NCI-H2196 treated with DMSO at 0.1 percent for 48 hours (cell line): ENCODE measurements at regions not wholly inside any gene's neighbourhood (a gene's known extent, or its start where the extent isn't known, plus 50 kb on each side); places are given as distances from the start of the nearest gene placed in this dataset.
"Not testable (repeated sequence)": the region's sequence is repeated elsewhere in the genome, so short reads cannot be mapped to it uniquely, and the experiment has no call there.

Experiments used
- DNase-seq: peaks from one replicate; lab custom pipeline; 2025; ENCODE audit not compliant: unreplicated experiment; lab: John Stamatoyannopoulos, UW

- DNase-seq = no peak
Measured at GRCh38 chr3:67145738-67146137, 147.6 kb downstream of the KBTBD8 start.

- DNase-seq = no peak
Measured at GRCh38 chr3:67154429-67154828, 156.3 kb downstream of the KBTBD8 start.

- no peak for DNase-seq
Measured at GRCh38 chr3:67167481-67167880, 169.4 kb downstream of the KBTBD8 start.

- no peak for DNase-seq
Measured at GRCh38 chr3:67171841-67172240, 173.7 kb downstream of the KBTBD8 start.

- not testable (repeated sequence) for DNase-seq
Measured at GRCh38 chr3:67173130-67173529, 175.0 kb downstream of the KBTBD8 start.

- DNase-seq = no peak
Measured at GRCh38 chr3:67176396-67176795, 178.3 kb downstream of the KBTBD8 start.

- no peak for DNase-seq
Measured at GRCh38 chr3:67192466-67192865, 194.4 kb downstream of the KBTBD8 start.

GRCh38 chr3:67196677-67197076, 198.6 kb downstream of the KBTBD8 start:
- DNase-seq = no peak

- DNase-seq = no peak
Measured at GRCh38 chr3:67198374-67198773, 200.3 kb downstream of the KBTBD8 start.

- no peak for DNase-seq
Measured at GRCh38 chr3:67200618-67201017, 202.5 kb downstream of the KBTBD8 start.

- no peak for DNase-seq
Measured at GRCh38 chr3:67201026-67201425, 202.9 kb downstream of the KBTBD8 start.

GRCh38 chr3:67202053-67202452, 203.9 kb downstream of the KBTBD8 start:
- DNase-seq = no peak

GRCh38 chr3:67204951-67205350, 206.8 kb downstream of the KBTBD8 start:
- DNase-seq = no peak

GRCh38 chr3:67215690-67216089, 217.6 kb downstream of the KBTBD8 start:
- DNase-seq = no peak

- DNase-seq = no peak
Measured at GRCh38 chr3:67227030-67227429, 228.9 kb downstream of the KBTBD8 start.

GRCh38 chr3:67228136-67228535, 230.0 kb downstream of the KBTBD8 start:
- no peak for DNase-seq

- DNase-seq = no peak
Measured at GRCh38 chr3:67232642-67233041, 234.5 kb downstream of the KBTBD8 start.

GRCh38 chr3:67239353-67239752, 241.2 kb downstream of the KBTBD8 start:
- no peak for DNase-seq

GRCh38 chr3:67241084-67241483, 243.0 kb downstream of the KBTBD8 start:
- DNase-seq = no peak

- no peak for DNase-seq
Measured at GRCh38 chr3:67244130-67244529, 246.0 kb downstream of the KBTBD8 start.

GRCh38 chr3:67245545-67245944, 247.4 kb downstream of the KBTBD8 start:
- DNase-seq = no peak

GRCh38 chr3:67248726-67249125, 250.6 kb downstream of the KBTBD8 start:
- DNase-seq = no peak

GRCh38 chr3:67252906-67253305, 254.8 kb downstream of the KBTBD8 start:
- DNase-seq = not testable (repeated sequence)
